ENCODE measurements at regions not wholly inside any gene's neighbourhood (a gene's known extent, or its start where the extent isn't known, plus 50 kb on each side); places are given as distances from the start of the nearest gene placed in this dataset.

- no peak for DNase-seq
- WGBS, 4 donors = 89 to 98% (median 96%) methylated on average over 2 of the region's 2 CpGs
- Histone ChIP-seq H3K27ac (no peak overlapping the region), H3K9me3 (replicated peaks in 1 of 3) (peaks cover 0 to 10% (median 0%) of the 10 kb centered on the region in 3 donors), H3K4me1 (replicated peaks in 1 of 2) (no peaks in the 10 kb centered on the region), H3K27me3 (no peaks in the 10 kb centered on the region), H3K36me3 (replicated peaks in 1 of 2) (no peaks in the 10 kb centered on the region), H3K4me3 (no peak overlapping the region)
- no peak for TF ChIP-seq POLR2A (IDR thresholded peaks at IDR 0.05)
- TF ChIP-seq CTCF (IDR thresholded peaks at IDR 0.05) = no peak
- intact Hi-C loops (cut with DNase I) = no loop called here
These were observed 229.4 kb downstream of the TPRG1 start for GRCh38 chr3:189401196-189401595.

GRCh38 chr3:189403194-189403593 is 228.0 kb upstream of the TP63 start:
- H3K4me3 ChIP-seq = no peak overlapping the region
- peaks cover 0 to 10% (median 0%) of the 10 kb centered on the region in 3 donors for H3K9me3 ChIP-seq (replicated peaks in 1 of 3)
- no peak overlapping the region for H3K27ac ChIP-seq
- no peak for DNase-seq
- H3K36me3 ChIP-seq (replicated peaks in 1 of 2) = no peaks in the 10 kb centered on the region
- intact Hi-C loops (cut with DNase I) = no loop called here
- no peaks in the 10 kb centered on the region for H3K27me3 ChIP-seq
- H3K4me1 ChIP-seq (replicated peaks in 1 of 2) = no peaks in the 10 kb centered on the region
- TF ChIP-seq CTCF (IDR thresholded peaks at IDR 0.05) (no peak), POLR2A (IDR thresholded peaks at IDR 0.05) (no peak)
- 79 to 89% (median 83%) methylated on average over 5 of the region's 5 CpGs for WGBS, 4 donors

GRCh38 chr3:189404024-189404423 is 227.2 kb upstream of the TP63 start:
- intact Hi-C loops (cut with DNase I) = no loop called here
- Histone ChIP-seq H3K9me3 (replicated peaks in 1 of 3) (peaks cover 0 to 10% (median 0%) of the 10 kb centered on the region in 3 donors), H3K36me3 (replicated peaks in 1 of 2) (no peaks in the 10 kb centered on the region), H3K4me3 (no peak overlapping the region), H3K27me3 (no peaks in the 10 kb centered on the region), H3K27ac (no peak overlapping the region), H3K4me1 (replicated peaks in 1 of 2) (no peaks in the 10 kb centered on the region)
- no peak for DNase-seq
- no peak for TF ChIP-seq POLR2A (IDR thresholded peaks at IDR 0.05)
- TF ChIP-seq CTCF (IDR thresholded peaks at IDR 0.05) = no peak

- no peak for DNase-seq
- Histone ChIP-seq H3K27ac (no peak overlapping the region), H3K36me3 (replicated peaks in 1 of 2) (no peaks in the 10 kb centered on the region), H3K27me3 (no peaks in the 10 kb centered on the region), H3K9me3 (replicated peaks in 1 of 3) (peaks cover 0 to 10% (median 0%) of the 10 kb centered on the region in 3 donors), H3K4me1 (replicated peaks in 1 of 2) (no peaks in the 10 kb centered on the region), H3K4me3 (no peak overlapping the region)
- intact Hi-C loops (cut with DNase I) = no loop called here
- TF ChIP-seq POLR2A (IDR thresholded peaks at IDR 0.05) (no peak), CTCF (IDR thresholded peaks at IDR 0.05) (no peak)
- WGBS, 4 donors = 89 to 91% (median 89%) methylated on average over 3 of the region's 3 CpGs
These were observed 226.2 kb upstream of the TP63 start for GRCh38 chr3:189404797-189405484.
